NCI-H748 (cell line): ENCODE measurements at regions not wholly inside any gene's neighbourhood (a gene's known extent, or its start where the extent isn't known, plus 50 kb on each side); places are given as distances from the start of the nearest gene placed in this dataset.
"Not testable (repeated sequence)": the region's sequence is repeated elsewhere in the genome, so short reads cannot be mapped to it uniquely, and the experiment has no call there.

Source experiments
- DNase-seq: peaks from one replicate; lab custom pipeline; 2025; ENCODE audit not compliant: unreplicated experiment; lab: John Stamatoyannopoulos, UW

GRCh38 chr11:71154261-71154805, 98.0 kb downstream of the SHANK2 start:
- DNase-seq = no peak

GRCh38 chr11:71153005-71153390, 99.4 kb downstream of the SHANK2 start:
- no peak for DNase-seq

- DNase-seq = not testable (repeated sequence)
Measured at GRCh38 chr11:71152312-71153004, 99.9 kb downstream of the SHANK2 start.

DNA sequence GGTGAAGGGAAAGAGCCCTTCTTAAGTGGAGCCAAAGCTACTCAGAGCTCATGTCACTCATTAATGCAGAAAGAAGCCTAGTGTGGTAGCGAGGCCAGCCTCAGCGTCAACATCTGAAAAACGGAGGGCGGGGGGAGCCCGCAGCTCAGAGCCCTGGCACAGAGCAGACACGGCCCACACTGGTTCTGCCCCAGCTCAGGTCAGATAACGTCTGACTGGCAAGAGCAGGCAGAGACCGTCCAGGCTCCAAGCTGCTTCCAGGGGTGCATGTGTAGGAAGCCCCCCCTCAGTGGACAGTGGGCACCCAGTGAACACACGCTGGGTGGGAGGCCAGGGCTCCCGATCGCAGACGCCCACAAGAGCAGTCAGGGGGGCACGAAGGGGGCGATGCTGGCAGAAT, 100.8 kb downstream of the SHANK2 start:
- DNase-seq = no peak

- DNase-seq = no peak
Measured at GRCh38 chr11:71150859-71151258, 101.5 kb downstream of the SHANK2 start.

- no peak for DNase-seq
Measured at GRCh38 chr11:71148716-71149115, 103.7 kb downstream of the SHANK2 start.

DNA sequence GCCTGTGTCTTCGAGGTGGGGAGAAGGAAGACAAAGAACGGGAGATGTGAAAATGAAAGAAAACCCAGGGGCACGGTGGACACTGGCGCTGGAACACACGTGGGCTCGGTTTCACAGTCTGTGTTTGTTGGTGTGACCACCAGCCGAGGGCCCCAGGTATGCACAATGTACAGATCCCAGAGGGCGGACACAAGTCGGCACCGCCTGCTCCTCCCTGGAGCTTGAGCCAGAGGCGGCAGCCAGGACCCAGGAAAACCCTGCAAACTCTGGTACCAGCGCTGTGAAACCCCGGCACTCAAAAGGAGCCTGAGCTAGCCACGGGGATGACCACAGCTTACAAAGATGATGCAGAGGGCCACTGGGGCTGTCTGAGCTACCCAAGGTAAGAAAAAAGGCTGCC, 105.0 kb downstream of the SHANK2 start:
- no peak for DNase-seq

DNA sequence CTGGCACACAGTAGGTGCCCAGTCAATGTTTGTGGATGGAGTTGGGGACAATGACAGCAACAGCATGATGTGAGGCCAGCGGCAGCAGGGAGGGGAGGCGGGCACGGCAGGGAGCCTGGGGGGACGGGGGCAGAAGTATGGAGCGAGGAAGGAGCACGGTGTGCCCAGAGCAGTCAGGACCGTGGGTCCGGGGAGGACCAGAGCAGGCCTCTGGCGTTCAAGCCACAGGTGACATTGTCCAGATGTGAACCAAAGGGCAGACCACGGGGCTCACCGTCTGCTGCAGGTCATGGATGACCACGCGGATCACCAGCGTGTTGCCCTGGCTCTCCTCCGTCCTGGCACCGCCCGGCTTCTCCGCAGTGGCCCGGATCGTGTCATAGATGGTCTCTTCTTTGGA, 105.5 kb downstream of the SHANK2 start:
- DNase-seq = no peak

DNA sequence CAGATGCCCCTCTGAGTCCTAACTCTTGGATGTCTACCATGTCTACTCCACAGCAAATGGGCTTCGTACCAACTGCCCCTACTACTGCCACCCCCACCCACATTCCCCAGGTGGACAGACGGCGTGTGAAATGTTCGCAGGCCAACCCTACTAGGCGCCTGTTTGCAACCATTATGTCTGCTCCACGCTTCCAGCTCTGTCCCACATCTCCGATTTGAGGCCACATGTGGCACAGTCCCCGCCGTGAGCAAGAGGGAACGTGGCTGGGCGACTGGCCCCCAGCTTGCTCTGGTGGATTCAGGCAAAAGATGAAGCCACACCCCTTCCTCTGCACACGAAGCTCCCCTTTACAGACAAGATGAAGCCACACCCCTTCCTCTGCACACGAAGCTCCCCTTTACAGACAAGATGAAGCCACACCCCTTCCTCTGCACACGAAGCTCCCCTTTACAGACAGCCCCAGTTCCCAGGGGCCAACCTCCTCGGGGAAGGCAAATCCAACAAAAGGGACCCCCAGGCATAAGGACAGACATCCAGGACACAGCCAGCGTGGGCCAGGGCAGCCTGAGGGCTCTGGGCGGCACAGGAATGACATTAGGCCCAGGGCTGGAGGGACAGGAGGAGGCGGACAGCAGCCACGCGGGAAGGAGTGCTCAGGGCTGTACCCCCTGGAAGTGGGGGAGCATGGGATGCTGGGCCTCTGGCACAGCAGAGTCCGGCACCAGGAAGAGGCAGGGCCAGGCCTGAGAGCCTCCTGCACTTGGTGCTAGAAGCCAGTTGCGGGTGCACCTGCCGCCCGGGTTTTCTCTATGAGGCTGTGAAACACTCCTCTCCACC, 106.2 kb downstream of the SHANK2 start:
- no peak for DNase-seq

DNA sequence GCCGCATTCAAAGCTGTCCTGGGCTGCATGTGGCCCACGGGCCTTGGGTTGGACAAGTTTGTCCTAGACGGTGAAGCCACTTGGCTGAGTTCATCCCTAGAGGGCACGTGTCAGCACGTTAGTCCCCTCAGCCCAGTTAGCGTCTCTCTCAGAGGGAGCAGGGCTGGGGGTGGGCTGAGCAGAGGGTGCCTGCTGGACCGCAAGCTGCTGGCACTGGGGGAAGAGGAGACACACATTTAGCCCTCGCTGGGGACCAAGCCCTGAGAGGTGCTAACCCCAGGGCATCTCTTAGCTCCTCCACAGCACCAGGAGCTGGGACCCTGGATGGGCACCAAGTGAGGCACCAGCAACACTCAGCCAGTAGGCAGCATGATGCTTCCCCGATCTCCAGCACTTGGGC, 107.0 kb downstream of the SHANK2 start:
- no peak for DNase-seq

- no peak for DNase-seq
Measured at GRCh38 chr11:71144736-71145135, 107.6 kb downstream of the SHANK2 start.

GRCh38 chr11:71144010-71144409, 108.4 kb downstream of the SHANK2 start:
- no peak for DNase-seq

DNA sequence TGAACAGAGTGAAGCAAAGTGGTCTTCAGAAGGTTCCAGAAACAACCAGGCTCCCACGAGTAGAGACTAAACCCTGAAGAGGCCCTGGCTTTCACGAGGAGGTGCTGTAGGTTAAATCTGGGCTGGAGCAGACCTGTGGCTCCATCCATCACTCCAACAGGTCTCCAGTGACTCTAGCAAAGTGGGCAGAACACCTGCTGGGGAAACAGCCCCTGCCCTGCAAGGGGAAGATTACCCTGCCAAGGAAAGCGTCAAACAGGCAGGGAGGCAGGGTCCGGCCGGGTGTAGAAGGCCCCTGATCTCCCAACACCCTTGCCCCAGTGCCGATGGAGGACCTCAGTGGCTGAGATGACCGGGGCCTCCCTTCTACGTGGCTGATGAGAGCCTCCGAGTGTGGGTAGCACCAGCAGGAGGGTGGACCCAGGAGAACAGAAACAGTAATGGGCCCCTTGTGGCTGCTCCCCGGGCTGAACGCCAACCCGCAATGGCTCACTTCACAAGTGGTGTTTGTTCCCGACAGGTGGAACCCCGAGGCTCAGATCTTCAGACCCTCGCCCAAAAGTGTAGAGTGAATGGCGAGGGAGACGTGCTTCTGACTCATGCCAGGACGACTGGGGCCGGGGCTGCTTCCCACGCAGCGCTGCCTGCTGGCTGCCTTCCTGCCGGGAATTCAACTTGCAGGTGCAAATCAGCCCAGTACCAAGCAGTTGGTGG, 112.0 kb downstream of the SHANK2 start:
- DNase-seq = no peak

DNA sequence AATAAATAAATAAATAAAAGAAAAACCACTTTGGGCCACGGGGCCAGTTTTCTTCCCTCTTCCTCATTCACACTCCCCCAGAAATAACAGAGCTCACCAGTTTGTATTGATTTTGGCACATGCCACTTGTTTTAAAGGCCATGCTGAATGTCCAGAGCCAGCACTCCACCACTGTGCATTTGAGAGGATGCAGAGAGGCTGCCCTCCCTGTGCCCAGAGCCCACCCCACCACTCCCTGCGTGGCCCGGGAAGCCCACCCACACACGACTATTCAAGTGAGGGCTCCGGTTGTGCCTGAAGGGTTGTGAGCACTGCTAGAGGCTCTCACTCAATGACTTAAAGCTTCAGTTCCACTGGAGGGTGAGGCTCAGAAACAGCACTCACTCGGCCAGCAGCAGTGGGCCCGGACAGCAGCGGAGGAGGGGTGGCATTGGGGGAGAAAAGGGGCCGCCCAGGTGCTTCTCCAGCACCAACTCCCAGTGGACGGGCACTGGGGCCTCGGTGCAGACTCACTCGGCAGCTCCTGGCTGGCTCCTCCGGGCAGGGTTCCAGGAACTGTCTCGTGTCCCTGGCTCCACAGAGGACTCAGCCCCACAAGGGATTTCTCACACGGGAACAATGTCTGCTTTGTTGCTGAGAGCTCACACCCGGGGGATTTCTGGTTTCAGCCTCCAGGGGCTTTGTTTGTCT, 112.7 kb downstream of the SHANK2 start:
- no peak for DNase-seq

- no peak for DNase-seq
Measured at GRCh38 chr11:71138737-71139425, 113.5 kb downstream of the SHANK2 start.

DNA sequence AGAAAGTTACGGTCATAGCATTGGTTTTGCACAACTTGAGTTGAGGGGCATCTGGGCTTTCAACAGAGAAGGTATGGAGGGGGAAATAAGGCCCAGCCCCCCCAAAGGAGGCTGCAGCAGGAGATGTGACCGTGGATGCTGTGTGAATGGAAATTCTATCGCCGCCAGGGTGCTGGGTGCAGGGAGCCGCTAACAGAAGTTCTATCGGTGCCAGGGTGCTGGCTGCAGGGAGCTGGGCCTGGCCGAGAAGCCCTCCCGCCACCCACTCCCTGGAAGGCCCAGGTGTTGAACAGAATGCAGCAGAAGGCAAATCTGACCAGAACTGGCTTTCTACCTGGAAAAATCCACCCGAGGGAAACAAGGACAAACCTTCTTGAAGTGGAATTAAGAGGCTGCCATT, 115.0 kb downstream of the SHANK2 start:
- DNase-seq = no peak

- no peak for DNase-seq
Measured at GRCh38 chr11:71136095-71136845, 116.1 kb downstream of the SHANK2 start.

- no peak for DNase-seq
Measured at GRCh38 chr11:71135112-71135511, 117.3 kb downstream of the SHANK2 start.

DNA sequence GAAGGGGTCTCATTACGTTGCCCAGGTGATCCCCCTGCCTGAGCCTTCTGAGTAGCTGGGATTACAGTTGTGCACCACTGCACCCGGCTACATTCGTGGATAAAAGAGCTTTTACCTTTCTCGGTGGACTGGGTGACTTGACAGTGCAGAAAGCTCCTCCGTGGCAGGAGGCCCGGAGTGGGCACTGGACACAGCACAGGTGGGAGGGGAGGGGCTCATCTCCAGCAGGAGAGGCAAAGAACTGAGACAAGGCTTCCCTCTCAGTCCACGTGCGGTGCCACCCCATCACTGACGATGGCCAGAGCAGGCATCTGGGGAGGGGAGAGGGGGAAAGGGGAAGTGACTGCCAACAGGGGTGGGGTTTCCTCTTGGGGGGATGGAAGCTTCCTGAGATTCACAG, 118.4 kb downstream of the SHANK2 start:
- no peak for DNase-seq

GRCh38 chr11:71131861-71132260, 120.5 kb downstream of the SHANK2 start:
- DNase-seq = no peak
